AG04449 (cell line): ENCODE measurements at regions not wholly inside any gene's neighbourhood (a gene's known extent, or its start where the extent isn't known, plus 50 kb on each side); places are given as distances from the start of the nearest gene placed in this dataset.

Source experiments
- CTCF ChIA-PET: fragments of 350-600 bp; formaldehyde crosslinking; extraction: SDS; loops from one replicate; lab custom pipeline; 2021; ENCODE audit warnings: antibody characterized with exemption; lab: Yijun Ruan, JAX
- POLR2A ChIA-PET: fragments of 400-600, 350-600 bp; formaldehyde crosslinking; extraction: SDS; loops from one replicate; lab custom pipeline; 2020; ENCODE audit warnings: antibody characterized with exemption, inconsistent platforms; lab: Yijun Ruan, JAX
- DNase-seq: peaks from one replicate; pipeline ENCODE4 v3.0.0-alpha.2; 2010; ENCODE audit warnings: low read depth, low spot score
- H3K4me3 ChIP-seq: 2 replicates; pipeline ENCODE4 v1.5.1; 2011; ENCODE audit warnings: low read depth, mild to moderate bottlenecking, control low read depth, low read length
- CTCF ChIP-seq: IDR thresholded peaks from one replicate; pipeline ENCODE4 v1.5.1; 2011; ENCODE audit warnings: mild to moderate bottlenecking, moderate library complexity, low read length, control low read depth, inconsistent platforms; ENCODE audit not compliant: insufficient read depth; ENCODE audit errors: missing control alignments

DNA sequence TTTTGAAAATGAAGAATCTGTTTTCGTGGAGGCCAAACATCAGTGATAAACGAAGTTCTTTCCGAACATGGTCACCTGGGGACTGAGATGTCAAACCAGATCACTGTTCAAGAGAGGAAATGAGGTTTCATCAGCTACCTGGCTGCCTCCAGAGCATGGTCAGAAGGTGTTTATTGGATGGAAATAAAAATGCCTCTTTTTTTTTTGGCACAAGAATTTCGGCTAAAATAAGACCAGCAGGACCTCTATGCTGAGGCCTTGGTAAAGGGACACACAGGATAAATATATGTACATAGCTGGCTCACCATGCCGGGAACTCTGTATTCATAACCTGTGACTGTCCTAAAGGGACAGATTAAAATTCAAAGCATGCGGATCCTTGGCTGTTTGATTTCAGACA, 135.3 kb downstream of the UTP18 start:
- no peak for TF ChIP-seq CTCF
- CTCF ChIA-PET = no interaction called here
- no peak overlapping the region for H3K4me3 ChIP-seq
- POLR2A ChIA-PET = no interaction called here
- no peak for DNase-seq

DNA sequence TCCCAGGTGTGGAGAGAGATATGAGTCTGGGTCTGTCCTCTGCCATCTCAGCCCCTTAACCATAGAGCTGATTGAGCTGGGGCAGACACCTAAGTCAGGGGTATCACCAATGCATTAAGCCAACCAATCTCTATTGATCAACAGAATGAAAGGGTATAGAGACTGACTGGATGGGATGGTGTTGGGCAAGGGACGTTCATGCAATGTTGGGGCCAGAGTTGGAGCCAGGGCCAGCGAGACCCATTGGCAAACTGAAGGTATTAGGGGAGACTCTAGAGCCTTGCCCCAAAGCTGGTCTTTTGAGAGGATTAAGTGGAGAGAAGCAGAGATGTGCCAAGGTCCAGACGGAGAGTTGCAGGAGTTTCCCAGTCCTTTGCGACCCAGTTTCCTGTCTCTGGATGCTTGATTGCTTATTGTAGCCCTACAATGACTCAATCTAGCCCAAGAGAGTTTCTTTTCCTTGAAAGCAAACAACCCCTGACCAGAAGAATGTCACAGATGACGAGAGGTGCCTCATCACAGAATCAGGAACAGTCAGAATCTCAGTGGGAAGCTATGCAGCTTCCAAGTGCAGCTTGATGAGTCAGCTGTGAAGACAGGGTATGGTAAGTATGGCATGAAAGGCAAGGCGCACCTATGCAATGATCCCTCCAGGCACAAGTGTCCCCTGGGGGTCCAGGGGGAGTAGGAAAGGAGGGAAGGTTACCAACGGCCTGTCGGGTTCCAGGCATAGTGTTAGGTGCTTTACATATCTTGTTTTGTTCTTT, 137.2 kb downstream of the UTP18 start:
- DNase-seq = peak; percentile 7
- ChIA-PET POLR2A (no interaction called here), CTCF (no interaction called here)
- no peak for TF ChIP-seq CTCF
- H3K4me3 ChIP-seq = no peak overlapping the region

GRCh38 chr17:51398128-51398525, 137.8 kb downstream of the UTP18 start:
- ChIA-PET CTCF (no interaction called here), POLR2A (no interaction called here)
- no peak overlapping the region for H3K4me3 ChIP-seq
- TF ChIP-seq CTCF = no peak
- no peak for DNase-seq

- no peak for TF ChIP-seq CTCF
- POLR2A ChIA-PET = no interaction called here
- CTCF ChIA-PET = no interaction called here
- H3K4me3 ChIP-seq = no peak overlapping the region
- no peak for DNase-seq
Observed at GRCh38 chr17:51398687-51399086, 138.3 kb downstream of the UTP18 start.

DNA sequence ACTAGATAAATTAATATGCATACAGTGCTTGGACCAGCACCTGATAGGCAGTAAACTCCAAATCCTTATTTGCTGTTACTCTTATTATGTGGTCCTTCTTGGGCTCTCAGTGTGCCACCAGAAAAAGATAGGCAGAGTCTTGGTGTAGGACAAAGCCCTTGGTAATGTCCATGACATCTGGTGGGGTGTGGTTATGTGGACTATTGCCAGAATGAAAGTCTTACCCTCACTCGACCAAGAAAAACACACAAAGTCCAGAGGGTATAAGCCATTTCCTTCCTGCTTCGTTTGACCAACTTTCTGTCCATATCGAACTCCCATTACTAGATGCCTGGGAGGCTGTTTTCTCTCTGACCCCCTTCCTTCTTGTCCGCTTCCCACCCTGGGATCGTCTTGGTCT, 140.9 kb downstream of the UTP18 start:
- ChIA-PET CTCF (no interaction called here), POLR2A (no interaction called here)
- no peak for DNase-seq
- TF ChIP-seq CTCF = no peak
- H3K4me3 ChIP-seq = no peak overlapping the region

DNA sequence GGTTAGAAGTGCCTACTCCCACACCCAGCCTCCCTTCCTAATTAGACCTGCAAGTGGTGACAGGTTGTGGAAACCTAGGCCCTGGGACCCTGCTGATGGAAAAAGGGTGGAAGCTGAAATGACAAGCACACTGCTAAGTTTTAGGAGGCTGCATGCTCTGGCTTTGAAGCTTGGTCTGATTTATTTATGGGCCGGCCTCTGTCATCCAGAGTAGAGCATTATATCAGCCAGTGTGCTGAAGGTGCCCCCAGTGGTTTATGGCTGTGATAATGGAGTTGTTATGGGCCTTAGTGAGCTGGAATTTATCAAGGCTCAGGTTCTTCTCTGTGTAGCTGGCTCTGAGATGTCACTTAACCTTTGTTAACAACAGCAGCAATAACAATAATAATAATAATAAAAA, 142.6 kb downstream of the UTP18 start:
- DNase-seq = no peak
- TF ChIP-seq CTCF = no peak
- POLR2A ChIA-PET = no interaction called here
- CTCF ChIA-PET = no interaction called here
- no peak overlapping the region for H3K4me3 ChIP-seq
